ENCODE measurements at regions not wholly inside any gene's neighbourhood (a gene's known extent, or its start where the extent isn't known, plus 50 kb on each side); places are given as distances from the start of the nearest gene placed in this dataset.

DNA sequence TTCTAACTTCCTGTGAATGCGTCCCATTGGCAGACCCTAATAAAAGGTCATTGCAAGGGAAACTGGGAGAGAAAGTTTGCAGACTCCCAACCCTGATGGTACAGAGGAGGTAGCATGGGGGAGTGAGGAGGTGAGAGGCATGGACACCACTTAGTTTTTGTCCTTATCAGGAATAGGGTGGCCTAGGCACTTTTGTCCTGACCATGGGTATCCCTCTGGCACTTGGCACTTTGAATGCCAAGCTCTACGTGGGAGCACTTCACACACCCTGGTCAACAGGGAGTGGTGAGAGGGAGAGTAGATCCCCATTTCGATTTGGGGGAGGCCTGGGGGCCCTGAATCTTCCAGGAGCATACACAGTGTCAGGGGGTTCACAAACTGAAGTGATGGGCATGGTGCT is 75.6 kb upstream of the SH3PXD2B start:
- no peak for ATAC-seq (ENCODE audit: low FRiP score)
- DNase-seq (ENCODE audit: low spot score), result no peak
- TF ChIP-seq, protein P1, sequence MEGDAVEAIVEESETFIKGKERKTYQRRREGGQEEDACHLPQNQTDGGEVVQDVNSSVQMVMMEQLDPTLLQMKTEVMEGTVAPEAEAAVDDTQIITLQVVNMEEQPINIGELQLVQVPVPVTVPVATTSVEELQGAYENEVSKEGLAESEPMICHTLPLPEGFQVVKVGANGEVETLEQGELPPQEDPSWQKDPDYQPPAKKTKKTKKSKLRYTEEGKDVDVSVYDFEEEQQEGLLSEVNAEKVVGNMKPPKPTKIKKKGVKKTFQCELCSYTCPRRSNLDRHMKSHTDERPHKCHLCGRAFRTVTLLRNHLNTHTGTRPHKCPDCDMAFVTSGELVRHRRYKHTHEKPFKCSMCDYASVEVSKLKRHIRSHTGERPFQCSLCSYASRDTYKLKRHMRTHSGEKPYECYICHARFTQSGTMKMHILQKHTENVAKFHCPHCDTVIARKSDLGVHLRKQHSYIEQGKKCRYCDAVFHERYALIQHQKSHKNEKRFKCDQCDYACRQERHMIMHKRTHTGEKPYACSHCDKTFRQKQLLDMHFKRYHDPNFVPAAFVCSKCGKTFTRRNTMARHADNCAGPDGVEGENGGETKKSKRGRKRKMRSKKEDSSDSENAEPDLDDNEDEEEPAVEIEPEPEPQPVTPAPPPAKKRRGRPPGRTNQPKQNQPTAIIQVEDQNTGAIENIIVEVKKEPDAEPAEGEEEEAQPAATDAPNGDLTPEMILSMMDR (IDR thresholded peaks at IDR 0.05), result no peak

DNA sequence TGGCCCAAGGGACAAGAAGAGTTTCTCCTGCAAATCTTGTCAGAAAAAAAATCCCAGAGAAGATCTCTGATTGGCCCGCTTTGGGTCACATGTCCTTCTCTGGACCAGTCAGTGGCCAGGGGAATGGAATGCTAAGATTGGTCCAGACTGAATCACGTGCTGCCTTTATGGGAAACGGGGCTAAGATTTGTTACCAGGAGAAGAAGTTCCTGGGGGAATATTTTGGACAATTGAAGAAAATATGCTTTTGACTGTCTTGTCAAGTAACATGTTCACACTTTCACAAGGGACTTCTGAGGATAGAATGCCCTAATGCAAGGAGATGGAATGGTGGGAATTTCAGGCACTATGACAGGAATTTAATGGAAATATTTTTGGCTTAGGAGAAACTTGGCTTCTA is 74.1 kb upstream of the SH3PXD2B start:
- DNase-seq (ENCODE audit: low spot score), result no peak
- TF ChIP-seq, protein P1 (IDR thresholded peaks at IDR 0.05), result no peak
- ATAC-seq (ENCODE audit: low FRiP score), result no peak

DNA sequence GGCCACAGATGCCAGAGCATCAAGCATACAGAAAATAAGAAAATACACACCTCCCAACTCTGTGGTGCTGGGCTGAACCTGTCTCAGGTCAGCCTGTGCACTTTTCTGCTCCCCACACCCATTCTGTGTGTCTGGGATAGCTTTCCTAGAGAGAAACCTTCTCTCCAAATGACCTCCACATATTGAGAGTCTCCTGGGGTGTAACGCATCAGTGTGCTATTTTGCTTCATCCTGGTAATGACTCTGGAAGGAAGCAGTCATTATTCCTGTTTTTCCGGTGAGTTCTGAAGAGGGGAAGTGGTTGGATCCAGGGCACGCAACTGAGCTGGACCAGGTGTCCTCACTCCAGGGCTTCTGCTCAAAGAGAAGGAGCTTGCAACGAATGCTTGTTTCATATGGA is 73.2 kb upstream of the SH3PXD2B start:
- DNase-seq (ENCODE audit: low spot score) (no peak), ATAC-seq (ENCODE audit: low FRiP score) (no peak)
- TF ChIP-seq, protein P1 (IDR thresholded peaks at IDR 0.05), result no peak

DNA sequence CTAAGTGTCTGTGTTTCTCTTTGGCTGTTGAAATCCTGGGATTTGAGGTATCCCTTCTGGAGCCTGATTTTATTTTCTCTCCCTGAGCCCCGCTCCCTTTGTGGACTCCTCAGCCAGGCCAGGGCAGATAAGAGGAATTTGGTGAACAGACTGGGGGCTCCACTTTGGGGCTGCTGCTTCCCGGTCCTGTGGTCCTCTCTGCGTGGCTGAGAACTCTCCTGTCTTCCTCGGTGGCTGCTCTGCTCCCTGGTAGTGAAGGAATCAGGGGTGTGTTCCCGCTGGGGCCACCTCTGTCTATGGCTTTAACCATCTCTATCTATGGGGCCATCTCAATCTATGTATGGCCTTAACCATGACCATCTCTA is 71.7 kb upstream of the SH3PXD2B start:
- TF ChIP-seq, protein P1 (IDR thresholded peaks at IDR 0.05), result no peak
- DNase-seq (ENCODE audit: low spot score) (no peak), ATAC-seq (ENCODE audit: low FRiP score) (no peak)

DNA sequence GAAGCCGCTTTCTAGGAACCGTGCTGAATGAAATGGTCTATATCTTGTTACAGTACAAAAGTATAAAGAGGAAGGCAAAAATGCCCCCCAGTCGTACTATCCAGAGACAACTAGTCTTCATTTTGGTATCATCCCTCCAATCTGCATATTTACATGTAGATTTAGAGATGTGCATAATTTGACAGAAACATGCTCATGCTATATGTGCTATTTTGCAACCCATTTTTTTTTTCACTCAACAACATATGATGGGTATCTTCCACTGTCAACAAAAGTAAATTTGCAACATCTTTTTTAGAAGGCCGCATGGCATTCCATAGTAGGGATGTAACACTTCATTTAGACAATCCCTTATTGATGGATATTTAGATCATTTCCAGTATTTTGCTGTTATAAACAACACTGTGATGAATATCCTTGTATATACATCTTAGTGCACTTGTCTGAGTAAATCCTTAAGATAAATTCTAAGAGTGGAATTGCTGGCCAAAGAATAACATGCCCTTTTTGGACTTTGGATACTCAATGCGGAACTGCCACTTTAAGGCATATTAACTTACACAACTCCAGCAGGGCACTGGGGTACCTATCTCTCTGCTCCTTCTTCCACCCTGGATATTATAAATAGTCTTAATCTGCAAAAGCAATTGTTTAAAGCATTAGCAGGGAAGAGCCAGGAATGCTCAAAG is 71.1 kb upstream of the SH3PXD2B start:
- ATAC-seq (ENCODE audit: low FRiP score) (no peak), DNase-seq (ENCODE audit: low spot score) (no peak)
- TF ChIP-seq, protein P1 (IDR thresholded peaks at IDR 0.05), result no peak

DNA sequence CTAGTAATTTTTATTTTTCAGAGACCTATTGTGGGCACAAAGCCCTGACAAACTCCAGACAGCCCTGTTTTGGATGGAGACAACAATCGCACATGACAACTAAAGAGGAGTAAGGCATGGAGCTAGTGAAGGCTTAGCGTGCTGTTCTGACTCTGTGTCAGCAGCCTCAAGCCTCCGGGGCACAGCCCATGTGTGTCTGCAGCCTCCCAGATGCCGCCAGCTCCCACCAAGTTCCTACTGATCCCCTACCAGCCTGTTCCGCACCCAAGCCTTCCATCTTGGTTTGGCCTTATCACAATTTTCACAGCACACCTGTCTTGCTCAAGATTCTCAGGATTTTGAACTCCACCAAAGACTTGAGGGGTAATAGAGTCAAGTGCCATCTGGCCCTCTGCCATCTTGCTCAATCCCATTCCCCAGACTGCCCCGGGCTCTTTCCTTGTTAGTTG is 70.3 kb upstream of the SH3PXD2B start:
- ATAC-seq (ENCODE audit: low FRiP score), result no peak
- TF ChIP-seq, protein P1 (IDR thresholded peaks at IDR 0.05), result no peak
- no peak for DNase-seq (ENCODE audit: low spot score)

DNA sequence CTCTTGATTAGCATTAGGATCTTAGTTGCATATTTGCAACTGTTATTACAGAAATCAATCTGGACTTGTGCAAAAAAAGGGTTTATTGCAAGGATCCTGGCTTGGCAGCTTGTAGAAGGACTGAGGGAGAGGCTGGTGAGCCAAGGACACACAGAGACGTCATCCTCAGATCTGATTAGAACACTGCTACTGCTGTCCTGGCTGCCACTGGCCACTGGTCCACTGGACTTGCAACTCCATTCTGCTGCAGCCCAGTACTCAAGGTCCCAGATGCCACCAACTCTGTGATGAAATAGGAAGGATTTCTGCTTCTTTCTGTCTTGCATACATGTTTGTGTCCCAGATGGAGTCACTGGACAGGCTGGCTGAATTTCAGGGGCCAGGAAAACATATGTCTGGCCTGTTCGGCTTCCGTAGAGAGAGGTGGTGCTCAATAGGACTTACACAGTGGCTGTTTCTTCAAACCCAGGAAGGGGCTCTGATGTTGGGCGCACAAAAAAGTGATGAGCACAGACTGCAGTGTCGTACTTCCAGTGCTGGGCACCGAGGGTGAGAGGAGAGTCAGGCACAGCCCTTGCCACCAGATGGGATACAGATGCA is 68.9 kb upstream of the SH3PXD2B start:
- no peak for DNase-seq (ENCODE audit: low spot score)
- ATAC-seq (ENCODE audit: low FRiP score), result no peak
- TF ChIP-seq, protein P1 (IDR thresholded peaks at IDR 0.05), result no peak
